ENCODE measurements at regions not wholly inside any gene's neighbourhood (a gene's known extent, or its start where the extent isn't known, plus 50 kb on each side); places are given as distances from the start of the nearest gene placed in this dataset.

GRCh38 chr14:34350903-34351302 is 111.1 kb downstream of the SPTSSA start:
- DNase-seq (ENCODE audit: low read depth, low spot score) = no peak

GRCh38 chr14:34348592-34348991 is 113.4 kb downstream of the SPTSSA start:
- DNase-seq (ENCODE audit: low read depth, low spot score) = no peak

GRCh38 chr14:34347683-34348082 is 114.4 kb downstream of the SPTSSA start:
- no peak for DNase-seq (ENCODE audit: low read depth, low spot score)

GRCh38 chr14:34345718-34346465 is 116.1 kb downstream of the SPTSSA start:
- no peak for DNase-seq (ENCODE audit: low read depth, low spot score)

GRCh38 chr14:34344318-34344717 is 117.7 kb downstream of the SPTSSA start:
- DNase-seq (ENCODE audit: low read depth, low spot score) = no peak

GRCh38 chr14:34340025-34340625 is 121.9 kb downstream of the SPTSSA start:
- DNase-seq (ENCODE audit: low read depth, low spot score) = peak; percentile 78

GRCh38 chr14:34338056-34338455 is 124.0 kb downstream of the SPTSSA start:
- no peak for DNase-seq (ENCODE audit: low read depth, low spot score)

GRCh38 chr14:34336501-34336900 is 125.5 kb downstream of the SPTSSA start:
- no peak for DNase-seq (ENCODE audit: low read depth, low spot score)

GRCh38 chr14:34335968-34336367 is 126.1 kb downstream of the SPTSSA start:
- DNase-seq (ENCODE audit: low read depth, low spot score) = no peak

GRCh38 chr14:34334329-34334728 is 127.7 kb downstream of the SPTSSA start:
- no peak for DNase-seq (ENCODE audit: low read depth, low spot score)

GRCh38 chr14:34331728-34332623 is 130.1 kb downstream of the SPTSSA start:
- DNase-seq (ENCODE audit: low read depth, low spot score) = peak; percentile 58

GRCh38 chr14:34330846-34331245 is 131.2 kb downstream of the SPTSSA start:
- no peak for DNase-seq (ENCODE audit: low read depth, low spot score)

- DNase-seq (ENCODE audit: low read depth, low spot score) = no peak
Observed at GRCh38 chr14:34329301-34329700, 132.7 kb downstream of the SPTSSA start.

- DNase-seq (ENCODE audit: low read depth, low spot score) = peak; percentile 32
Observed at GRCh38 chr14:34328178-34328577, 133.9 kb downstream of the SPTSSA start.

- DNase-seq (ENCODE audit: low read depth, low spot score) = no peak
Observed at GRCh38 chr14:34325493-34325892, 136.5 kb downstream of the SPTSSA start.

GRCh38 chr14:34324363-34324795 is 137.7 kb downstream of the SPTSSA start:
- DNase-seq (ENCODE audit: low read depth, low spot score) = peak; percentile 65

- DNase-seq (ENCODE audit: low read depth, low spot score) = peak; percentile 69
Observed at GRCh38 chr14:34322940-34323418, 139.1 kb downstream of the SPTSSA start.

- no peak for DNase-seq (ENCODE audit: low read depth, low spot score)
Observed at GRCh38 chr14:34319140-34319539, 142.9 kb downstream of the SPTSSA start.

- DNase-seq (ENCODE audit: low read depth, low spot score) = no peak
Observed at GRCh38 chr14:34318014-34318413, 144.0 kb downstream of the SPTSSA start.

- DNase-seq (ENCODE audit: low read depth, low spot score) = no peak
Observed at GRCh38 chr14:34310724-34311123, 151.3 kb downstream of the SPTSSA start.

- no peak for DNase-seq (ENCODE audit: low read depth, low spot score)
Observed at GRCh38 chr14:34303811-34304210, 158.2 kb downstream of the SPTSSA start.

- DNase-seq (ENCODE audit: low read depth, low spot score) = peak; percentile 37
Observed at GRCh38 chr14:34302654-34303053, 159.4 kb downstream of the SPTSSA start.

Data from astrocyte of the hippocampus (primary cell).